ENCODE measurements at regions not wholly inside any gene's neighbourhood (a gene's known extent, or its start where the extent isn't known, plus 50 kb on each side); places are given as distances from the start of the nearest gene placed in this dataset.

- ATAC-seq (replicated peaks in 1 of 4) (no peak), DNase-seq (no peak)
- H3K4me3 ChIP-seq (ENCODE audit: control insufficient read depth in 1 of 2, extremely low read depth in 1 of 2, low read length in 1 of 2), result no peak overlapping the region
- Mint-ChIP-seq H3K27ac (no peak overlapping the region), H3K4me1 (no peaks in the 10 kb centered on the region), H3K27me3 (no peaks in the 10 kb centered on the region), H3K9me3 (peaks cover 3 to 7% (median 7%) of the 10 kb centered on the region in 3 donors), H3K4me3 (no peak overlapping the region), H3K36me3 (no peaks in the 10 kb centered on the region)
- ChIA-PET POLR2A (no interaction called here), CTCF (no interaction called here)
- whole genome bisulfite sequencing (ENCODE audit: insufficient coverage), result 87% methylated on average over 2 of the region's 4 CpGs
- no peaks in the 10 kb centered on the region for H3K4me1 ChIP-seq (ENCODE audit: control insufficient read depth in 1 of 2, extremely low read depth in 1 of 2, insufficient read depth in 2 of 2, low read length in 2 of 2)
- H3K27ac ChIP-seq (ENCODE audit: low read length), result no peak overlapping the region
- H3K36me3 ChIP-seq (ENCODE audit: control insufficient read depth in 2 of 2, extremely low read depth in 1 of 2, insufficient read depth in 1 of 2, low read length in 1 of 2), result no peaks in the 10 kb centered on the region
- H3K27me3 ChIP-seq (replicated peaks in 1 of 2; ENCODE audit: control insufficient read depth in 2 of 2, extremely low read depth in 1 of 2, insufficient read depth in 2 of 2, low read length in 1 of 2), result no peaks in the 10 kb centered on the region
- no peaks in the 10 kb centered on the region for H3K9me3 ChIP-seq
Observed at GRCh38 chr7:67843615-67844014, 847.0 kb downstream of the TYW1 start.

GRCh38 chr7:67847092-67847787, 850.6 kb downstream of the TYW1 start:
- Mint-ChIP-seq H3K27ac (no peak overlapping the region), H3K4me1 (no peaks in the 10 kb centered on the region), H3K4me3 (no peak overlapping the region), H3K9me3 (peaks cover 1 to 4% (median 3%) of the 10 kb centered on the region in 3 donors), H3K27me3 (no peaks in the 10 kb centered on the region), H3K36me3 (no peaks in the 10 kb centered on the region)
- no peaks in the 10 kb centered on the region for H3K36me3 ChIP-seq (ENCODE audit: control insufficient read depth in 2 of 2, extremely low read depth in 1 of 2, insufficient read depth in 1 of 2, low read length in 1 of 2)
- DNase-seq (no peak), ATAC-seq (replicated peaks in 1 of 4) (no peak)
- no peak overlapping the region for H3K4me3 ChIP-seq (ENCODE audit: control insufficient read depth in 1 of 2, extremely low read depth in 1 of 2, low read length in 1 of 2)
- ChIA-PET POLR2A (no interaction called here), CTCF (no interaction called here)
- no peak overlapping the region for H3K27ac ChIP-seq (ENCODE audit: low read length)
- H3K4me1 ChIP-seq (ENCODE audit: control insufficient read depth in 1 of 2, extremely low read depth in 1 of 2, insufficient read depth in 2 of 2, low read length in 2 of 2), result no peaks in the 10 kb centered on the region
- no peaks in the 10 kb centered on the region for H3K9me3 ChIP-seq
- WGBS (ENCODE audit: insufficient coverage), result 88% methylated on average over 9 of the region's 11 CpGs
- no peaks in the 10 kb centered on the region for H3K27me3 ChIP-seq (replicated peaks in 1 of 2; ENCODE audit: control insufficient read depth in 2 of 2, extremely low read depth in 1 of 2, insufficient read depth in 2 of 2, low read length in 1 of 2)

GRCh38 chr7:67854221-67855178, 857.9 kb downstream of the TYW1 start:
- no peak for ATAC-seq (replicated peaks in 1 of 4)
- DNase-seq, result no peak
- CTCF ChIA-PET, result no interaction called here
- H3K9me3 ChIP-seq, result no peaks in the 10 kb centered on the region
- no peaks in the 10 kb centered on the region for H3K27me3 Mint-ChIP-seq
- H3K4me1 ChIP-seq (ENCODE audit: control insufficient read depth in 1 of 2, extremely low read depth in 1 of 2, insufficient read depth in 2 of 2, low read length in 2 of 2), result no peaks in the 10 kb centered on the region
- no peak overlapping the region for H3K4me3 ChIP-seq (ENCODE audit: control insufficient read depth in 1 of 2, extremely low read depth in 1 of 2, low read length in 1 of 2)
- no peaks in the 10 kb centered on the region for H3K27me3 ChIP-seq (replicated peaks in 1 of 2; ENCODE audit: control insufficient read depth in 2 of 2, extremely low read depth in 1 of 2, insufficient read depth in 2 of 2, low read length in 1 of 2)
- no peak overlapping the region for H3K4me3 Mint-ChIP-seq
- H3K36me3 ChIP-seq (ENCODE audit: control insufficient read depth in 2 of 2, extremely low read depth in 1 of 2, insufficient read depth in 1 of 2, low read length in 1 of 2), result no peaks in the 10 kb centered on the region
- POLR2A ChIA-PET, result no interaction called here
- no peaks in the 10 kb centered on the region for H3K36me3 Mint-ChIP-seq
- no peak overlapping the region for H3K27ac Mint-ChIP-seq
- H3K27ac ChIP-seq (ENCODE audit: low read length), result no peak overlapping the region
- 73% methylated on average over 7 of the region's 22 CpGs for WGBS (ENCODE audit: insufficient coverage)
- H3K4me1 Mint-ChIP-seq, result no peaks in the 10 kb centered on the region
- peaks cover 12 to 19% (median 14%) of the 10 kb centered on the region in 3 donors for H3K9me3 Mint-ChIP-seq

GRCh38 chr7:67855322-67855721, 858.7 kb downstream of the TYW1 start:
- no peaks in the 10 kb centered on the region for H3K36me3 ChIP-seq (ENCODE audit: control insufficient read depth in 2 of 2, extremely low read depth in 1 of 2, insufficient read depth in 1 of 2, low read length in 1 of 2)
- no peak overlapping the region for H3K4me3 ChIP-seq (ENCODE audit: control insufficient read depth in 1 of 2, extremely low read depth in 1 of 2, low read length in 1 of 2)
- Mint-ChIP-seq H3K27me3 (no peaks in the 10 kb centered on the region), H3K9me3 (peaks cover 12 to 22% (median 14%) of the 10 kb centered on the region in 3 donors), H3K27ac (no peak overlapping the region), H3K4me1 (no peaks in the 10 kb centered on the region), H3K4me3 (no peak overlapping the region), H3K36me3 (no peaks in the 10 kb centered on the region)
- ATAC-seq (replicated peaks in 1 of 4), result no peak
- H3K27ac ChIP-seq (ENCODE audit: low read length), result no peak overlapping the region
- WGBS (ENCODE audit: insufficient coverage), result 0% methylated on average over 1 of the region's 5 CpGs
- H3K27me3 ChIP-seq (replicated peaks in 1 of 2; ENCODE audit: control insufficient read depth in 2 of 2, extremely low read depth in 1 of 2, insufficient read depth in 2 of 2, low read length in 1 of 2), result no peaks in the 10 kb centered on the region
- ChIA-PET CTCF (no interaction called here), POLR2A (no interaction called here)
- no peaks in the 10 kb centered on the region for H3K9me3 ChIP-seq
- H3K4me1 ChIP-seq (ENCODE audit: control insufficient read depth in 1 of 2, extremely low read depth in 1 of 2, insufficient read depth in 2 of 2, low read length in 2 of 2), result no peaks in the 10 kb centered on the region
- no peak for DNase-seq

GRCh38 chr7:67856046-67856445, 859.4 kb downstream of the TYW1 start:
- ChIA-PET CTCF (no interaction called here), POLR2A (no interaction called here)
- H3K9me3 Mint-ChIP-seq, result peaks cover 14 to 27% (median 14%) of the 10 kb centered on the region in 3 donors
- H3K4me3 Mint-ChIP-seq, result no peak overlapping the region
- no peaks in the 10 kb centered on the region for H3K4me1 Mint-ChIP-seq
- Histone ChIP-seq H3K27me3 (replicated peaks in 1 of 2; ENCODE audit: control insufficient read depth in 2 of 2, extremely low read depth in 1 of 2, insufficient read depth in 2 of 2, low read length in 1 of 2) (no peaks in the 10 kb centered on the region), H3K4me3 (ENCODE audit: control insufficient read depth in 1 of 2, extremely low read depth in 1 of 2, low read length in 1 of 2) (no peak overlapping the region), H3K27ac (ENCODE audit: low read length) (no peak overlapping the region), H3K4me1 (ENCODE audit: control insufficient read depth in 1 of 2, extremely low read depth in 1 of 2, insufficient read depth in 2 of 2, low read length in 2 of 2) (no peaks in the 10 kb centered on the region), H3K9me3 (no peaks in the 10 kb centered on the region), H3K36me3 (ENCODE audit: control insufficient read depth in 2 of 2, extremely low read depth in 1 of 2, insufficient read depth in 1 of 2, low read length in 1 of 2) (no peaks in the 10 kb centered on the region)
- ATAC-seq (replicated peaks in 1 of 4) (no peak), DNase-seq (no peak)
- no peaks in the 10 kb centered on the region for H3K27me3 Mint-ChIP-seq
- WGBS (ENCODE audit: insufficient coverage), result no CpG with 5 or more reads among the region's 2 CpGs
- no peaks in the 10 kb centered on the region for H3K36me3 Mint-ChIP-seq
- no peak overlapping the region for H3K27ac Mint-ChIP-seq

- Mint-ChIP-seq H3K36me3 (no peaks in the 10 kb centered on the region), H3K4me1 (no peaks in the 10 kb centered on the region), H3K9me3 (peaks cover 21 to 40% (median 24%) of the 10 kb centered on the region in 3 donors), H3K27ac (no peak overlapping the region), H3K27me3 (no peaks in the 10 kb centered on the region), H3K4me3 (no peak overlapping the region)
- no peaks in the 10 kb centered on the region for H3K9me3 ChIP-seq
- 71% methylated on average over 5 of the region's 10 CpGs for WGBS (ENCODE audit: insufficient coverage)
- no peak overlapping the region for H3K27ac ChIP-seq (ENCODE audit: low read length)
- H3K27me3 ChIP-seq (replicated peaks in 1 of 2; ENCODE audit: control insufficient read depth in 2 of 2, extremely low read depth in 1 of 2, insufficient read depth in 2 of 2, low read length in 1 of 2), result no peaks in the 10 kb centered on the region
- no peaks in the 10 kb centered on the region for H3K4me1 ChIP-seq (ENCODE audit: control insufficient read depth in 1 of 2, extremely low read depth in 1 of 2, insufficient read depth in 2 of 2, low read length in 2 of 2)
- ChIA-PET CTCF (no interaction called here), POLR2A (no interaction called here)
- no peak overlapping the region for H3K4me3 ChIP-seq (ENCODE audit: control insufficient read depth in 1 of 2, extremely low read depth in 1 of 2, low read length in 1 of 2)
- ATAC-seq (replicated peaks in 1 of 4) (no peak), DNase-seq (no peak)
- no peaks in the 10 kb centered on the region for H3K36me3 ChIP-seq (ENCODE audit: control insufficient read depth in 2 of 2, extremely low read depth in 1 of 2, insufficient read depth in 1 of 2, low read length in 1 of 2)
Observed at GRCh38 chr7:67857698-67858097, 861.1 kb downstream of the TYW1 start.
